Superior temporal gyrus (tissue), 1 donor: ENCODE measurements at regions not wholly inside any gene's neighbourhood (a gene's known extent, or its start where the extent isn't known, plus 50 kb on each side); places are given as distances from the start of the nearest gene placed in this dataset.

Experiments
- DNase-seq: peaks from one replicate; pipeline ENCODE4 v3.0.0-alpha.2; 2016; ENCODE audit errors: extremely low spot score

DNA sequence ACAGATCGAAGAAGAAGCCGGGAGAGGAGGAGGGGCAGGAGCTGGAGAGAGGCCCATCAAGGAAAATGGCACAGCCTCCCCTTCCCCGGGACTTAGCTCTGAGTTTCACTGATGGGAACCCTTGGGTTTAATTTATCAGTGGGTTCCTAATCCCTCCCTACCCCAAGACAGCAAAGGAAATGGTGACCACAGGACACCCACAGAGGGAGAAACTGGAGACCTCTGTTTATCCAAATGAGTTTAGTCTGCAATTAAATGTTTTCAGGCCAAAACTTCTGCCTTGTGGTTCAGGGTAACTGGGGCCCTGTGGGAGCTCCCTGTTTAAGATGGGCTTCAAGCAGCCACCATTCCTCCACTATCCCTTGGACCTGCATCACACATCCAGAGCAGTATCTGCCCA is 190.8 kb upstream of the TOPAZ1 start:
- DNase-seq: no peak

- no peak for DNase-seq
Observed at GRCh38 chr3:44055951-44056350, 185.7 kb upstream of the TOPAZ1 start.

DNA sequence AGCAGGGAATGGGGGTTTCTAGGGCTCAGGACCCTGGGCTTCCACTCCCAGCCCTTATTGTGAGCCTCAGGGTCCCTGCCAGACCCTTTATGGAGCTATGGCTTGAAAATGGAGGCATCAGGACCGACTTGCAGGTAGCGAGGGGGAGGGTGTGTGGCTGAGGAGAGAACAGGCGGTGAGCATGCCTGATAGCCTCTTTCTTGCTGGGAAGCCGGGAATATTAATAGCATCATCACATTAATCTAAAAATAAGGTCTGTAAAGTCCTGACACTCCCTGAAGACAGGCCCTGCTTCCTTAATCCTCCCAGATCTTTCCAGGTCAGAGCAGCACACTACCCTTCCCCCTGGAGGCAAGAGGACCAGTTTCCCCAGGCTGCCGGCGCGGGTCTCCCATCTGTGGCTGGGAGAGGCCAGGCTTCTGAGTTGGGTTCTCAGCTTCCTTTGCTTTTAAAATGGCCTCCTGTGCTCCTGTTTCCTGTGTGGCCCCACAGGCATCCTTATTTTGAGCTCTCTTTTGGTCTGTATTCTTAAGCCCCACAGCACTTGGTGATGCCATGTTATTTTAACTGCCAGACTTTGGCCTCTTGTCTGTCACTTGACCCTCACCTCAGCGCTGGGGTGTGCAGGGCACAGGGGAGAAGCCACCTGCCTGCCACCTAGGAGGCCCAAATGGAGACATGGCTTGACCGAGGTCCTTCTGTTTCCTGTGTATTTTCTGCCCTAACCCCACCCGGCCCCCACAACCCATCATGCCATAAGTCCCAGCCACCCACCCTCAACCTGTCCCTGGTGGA is 185.0 kb upstream of the TOPAZ1 start:
- DNase-seq: no peak

GRCh38 chr3:44058022-44058867 is 183.4 kb upstream of the TOPAZ1 start:
- DNase-seq: peak; percentile 63

DNA sequence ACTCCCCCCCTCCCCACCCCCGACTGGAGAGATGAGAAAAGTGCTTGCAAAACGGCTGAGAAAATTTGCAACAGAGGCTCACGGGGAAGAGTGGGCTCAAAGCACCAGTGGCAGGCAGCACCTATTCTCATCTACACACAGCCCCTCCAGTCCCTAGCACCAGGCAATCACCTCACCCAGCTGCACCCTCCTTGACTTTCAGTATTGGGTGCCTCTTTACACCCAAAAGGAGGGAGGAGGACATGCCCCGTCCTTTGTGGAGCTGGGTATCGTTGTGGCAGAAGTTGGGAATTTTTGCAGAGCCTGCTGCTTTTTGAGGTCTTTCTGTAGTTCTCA is 182.8 kb upstream of the TOPAZ1 start:
- no peak for DNase-seq

- DNase-seq: no peak
Observed at GRCh38 chr3:44060164-44060563, 181.5 kb upstream of the TOPAZ1 start.

- no peak for DNase-seq
Observed at GRCh38 chr3:44061268-44061667, 180.4 kb upstream of the TOPAZ1 start.

DNA sequence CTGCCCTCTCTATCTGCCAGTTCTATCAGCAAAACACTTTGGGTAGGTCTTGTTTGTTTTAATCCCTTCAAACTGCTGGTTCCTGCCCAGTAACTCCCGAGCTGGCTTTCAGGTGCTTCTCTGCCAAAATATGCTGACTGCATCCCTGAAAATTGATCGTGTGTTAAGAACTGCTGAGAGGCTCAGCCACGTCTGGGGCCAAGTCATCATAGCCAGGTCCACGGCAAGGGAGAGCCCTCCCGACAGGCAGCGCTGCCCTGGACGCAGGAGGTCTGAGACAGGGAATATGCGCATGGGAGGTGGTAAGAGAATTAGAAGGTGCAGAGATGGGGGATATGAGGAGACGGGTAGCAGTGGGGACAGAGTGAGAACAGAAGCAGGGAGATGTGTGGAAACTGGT is 179.7 kb upstream of the TOPAZ1 start:
- DNase-seq: no peak

GRCh38 chr3:44065311-44066094 is 176.2 kb upstream of the TOPAZ1 start:
- peak; percentile 48 for DNase-seq

DNA sequence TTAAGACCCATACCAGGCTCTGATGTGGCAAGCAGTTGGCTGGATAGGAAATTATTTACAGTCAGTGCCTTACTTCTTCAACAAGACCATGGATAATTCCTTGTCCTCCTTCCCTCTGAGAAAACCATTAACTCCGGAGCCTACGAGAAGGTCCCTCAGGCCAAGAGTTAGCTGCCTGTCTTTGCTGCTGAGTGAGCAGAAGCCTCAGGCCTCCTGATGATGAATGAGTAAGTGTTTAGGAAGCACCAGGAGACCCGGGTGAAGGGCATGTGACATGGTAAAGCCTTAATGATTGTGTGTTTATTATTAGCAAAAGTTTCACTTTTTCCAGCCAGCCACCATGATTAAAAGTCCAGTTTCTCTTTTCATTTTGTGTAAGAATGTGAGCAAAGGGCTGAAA is 174.9 kb upstream of the TOPAZ1 start:
- no peak for DNase-seq

DNA sequence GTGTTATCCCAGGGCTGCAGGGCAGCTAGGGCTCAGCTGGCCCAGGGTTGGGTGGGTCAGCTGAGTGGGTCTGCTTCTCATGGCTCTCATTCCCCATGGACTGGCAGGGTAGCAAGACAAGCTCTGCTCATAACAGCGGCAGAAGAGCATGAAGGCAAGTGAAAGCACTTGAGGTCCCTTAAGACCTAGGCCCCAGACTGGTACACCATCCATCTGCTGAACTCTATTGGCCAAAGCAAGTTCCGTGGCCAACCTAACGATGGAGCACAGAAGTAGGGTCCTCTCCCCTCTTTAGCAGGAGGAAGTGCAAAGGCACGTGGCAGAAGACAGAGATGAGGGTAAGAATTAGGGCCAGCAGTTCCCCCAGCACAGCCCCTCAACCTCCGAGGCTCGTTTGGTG is 174.3 kb upstream of the TOPAZ1 start:
- DNase-seq: no peak

DNA sequence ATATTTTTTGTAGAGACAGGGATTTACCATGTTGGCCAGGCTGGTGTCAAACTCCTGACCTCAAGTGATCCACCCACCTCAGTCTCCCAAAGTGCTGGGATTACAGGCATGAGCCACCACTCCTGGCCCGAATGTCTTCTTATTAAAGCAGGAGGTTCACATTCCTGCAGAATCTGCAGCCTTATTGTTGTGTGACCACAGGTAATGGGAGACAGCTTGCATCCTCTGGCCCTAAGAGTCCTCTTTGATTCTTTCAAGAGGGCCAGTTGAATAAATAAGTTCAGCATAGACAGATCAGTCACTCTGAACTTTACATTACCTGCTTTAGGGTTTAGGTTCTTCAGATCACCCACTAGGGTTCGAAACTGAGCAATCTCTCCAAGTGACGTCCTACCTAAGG is 172.9 kb upstream of the TOPAZ1 start:
- no peak for DNase-seq

DNA sequence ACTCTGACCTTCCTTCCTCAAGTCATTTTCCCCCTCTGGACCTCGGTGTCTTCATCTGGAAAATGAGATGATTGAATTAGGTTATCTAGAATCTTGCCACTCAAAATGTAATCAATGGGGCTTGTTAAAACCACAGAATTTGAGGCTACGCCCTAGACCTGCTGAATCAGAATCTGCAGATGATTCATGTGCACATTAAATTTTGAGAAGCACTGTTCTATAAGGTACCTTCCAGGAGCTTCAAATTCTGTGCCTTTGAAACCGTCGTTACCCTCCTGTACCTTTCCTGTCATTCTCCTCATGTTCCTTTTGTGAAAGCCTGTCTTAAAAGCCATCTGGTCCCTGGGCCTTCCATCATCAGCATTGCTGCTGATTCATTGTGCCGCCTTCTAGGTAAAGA is 172.4 kb upstream of the TOPAZ1 start:
- DNase-seq: no peak

- no peak for DNase-seq
Observed at GRCh38 chr3:44070841-44071546, 170.7 kb upstream of the TOPAZ1 start.

GRCh38 chr3:44072601-44073540 is 168.8 kb upstream of the TOPAZ1 start:
- no peak for DNase-seq

DNA sequence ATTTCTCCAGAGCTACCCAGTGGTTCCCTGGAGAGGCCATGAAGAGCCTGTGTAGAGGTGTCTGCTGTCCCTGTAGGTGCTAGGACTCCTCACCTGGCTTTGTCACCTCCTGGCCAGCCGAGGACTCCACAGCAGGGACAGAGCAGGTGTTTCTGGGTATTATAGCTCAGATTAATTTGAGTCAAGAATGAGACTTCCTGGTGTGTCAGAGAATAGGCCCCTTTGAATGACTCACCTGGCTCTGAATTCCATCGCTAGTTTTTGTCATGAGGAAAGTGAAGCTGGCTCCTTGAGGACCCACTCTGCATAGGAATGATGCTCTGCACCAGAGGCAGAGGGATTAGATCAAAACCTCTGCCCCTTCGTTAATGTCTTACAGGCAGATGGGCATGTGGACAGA is 167.5 kb upstream of the TOPAZ1 start:
- DNase-seq: no peak

DNA sequence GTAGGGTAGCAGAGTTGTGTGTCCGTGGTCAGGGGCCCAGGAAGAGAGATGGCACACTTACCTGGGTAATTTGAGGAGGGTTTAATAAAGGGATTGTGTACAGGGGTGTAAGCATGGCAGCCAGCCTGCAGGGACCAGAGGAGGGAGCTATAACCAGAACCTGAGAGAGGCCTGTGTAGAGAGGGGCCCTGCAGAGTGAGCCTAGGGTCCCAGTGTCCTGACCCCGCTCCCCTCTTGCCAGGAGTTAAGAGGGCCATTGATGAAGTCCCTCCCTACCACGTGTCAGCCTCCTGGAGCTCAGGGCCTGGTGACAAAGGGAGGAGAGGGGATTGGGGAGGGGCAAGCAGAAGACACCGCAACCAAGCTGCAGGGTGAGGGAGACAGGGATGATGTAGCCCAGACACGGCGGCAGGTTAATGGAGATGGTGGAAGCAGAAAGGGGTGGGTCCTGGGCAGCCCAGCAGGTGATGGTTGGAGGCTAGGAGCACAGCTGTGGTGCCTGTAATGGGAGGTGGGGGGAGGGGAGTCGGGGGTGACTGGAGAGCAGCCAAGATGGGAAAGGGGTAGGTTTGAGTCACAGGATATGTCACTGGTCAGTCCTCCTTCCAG is 165.4 kb upstream of the TOPAZ1 start:
- DNase-seq: no peak

GRCh38 chr3:44077267-44077666 is 164.4 kb upstream of the TOPAZ1 start:
- no peak for DNase-seq

GRCh38 chr3:44078863-44079262 is 162.8 kb upstream of the TOPAZ1 start:
- no peak for DNase-seq

- DNase-seq: no peak
Observed at GRCh38 chr3:44079916-44080315, 161.8 kb upstream of the TOPAZ1 start.
